ENCODE measurements at regions not wholly inside any gene's neighbourhood (a gene's known extent, or its start where the extent isn't known, plus 50 kb on each side); places are given as distances from the start of the nearest gene placed in this dataset.

- TF ChIP-seq CTCF (IDR thresholded peaks at IDR 0.05) (no peak), ZFX (IDR thresholded peaks at IDR 0.05; ENCODE audit: borderline replicate concordance) (no peak)
Measured at GRCh38 chr2:236841389-236841788, 244.3 kb upstream of the COPS8 start.

Measured in 22Rv1 (cell line).